ENCODE measurements at regions not wholly inside any gene's neighbourhood (a gene's known extent, or its start where the extent isn't known, plus 50 kb on each side); places are given as distances from the start of the nearest gene placed in this dataset. TPM values are rescaled to one million over a fixed set of nuclear protein-coding genes. Genes with fewer than 3 reads are reported as not detected.

Small RNAs in the stretch of these regions (small RNA-seq; reads per million reads assigned to genes)
- not detected for gene AC239800.3 (ENCODE audit: insufficient read length, low read depth)
- not detected for gene HIST2H3PS2 (ENCODE audit: insufficient read length, low read depth)
- not detected for gene RNU1-114P (ENCODE audit: insufficient read length, low read depth)
- gene RNU1-143P (ENCODE audit: insufficient read length, low read depth): not detected
- not detected for gene RNU1-92P (ENCODE audit: insufficient read length, low read depth)
- 1.3 reads per million for gene RNVU1-17 (ENCODE audit: insufficient read length, low read depth)
- not detected for gene RNVU1-18 (ENCODE audit: insufficient read length, low read depth)

All from AG04450 (cell line).